Hippocampal formation (tissue), 2 donors: ENCODE measurements at regions not wholly inside any gene's neighbourhood (a gene's known extent, or its start where the extent isn't known, plus 50 kb on each side); places are given as distances from the start of the nearest gene placed in this dataset.
"Not testable (repeated sequence)": the region's sequence is repeated elsewhere in the genome, so short reads cannot be mapped to it uniquely, and the experiment has no call there.

Experiments
- DNase-seq, 2 donors: peaks; one replicate each; lab custom pipeline; 2025; lab: John Stamatoyannopoulos, UW

DNA sequence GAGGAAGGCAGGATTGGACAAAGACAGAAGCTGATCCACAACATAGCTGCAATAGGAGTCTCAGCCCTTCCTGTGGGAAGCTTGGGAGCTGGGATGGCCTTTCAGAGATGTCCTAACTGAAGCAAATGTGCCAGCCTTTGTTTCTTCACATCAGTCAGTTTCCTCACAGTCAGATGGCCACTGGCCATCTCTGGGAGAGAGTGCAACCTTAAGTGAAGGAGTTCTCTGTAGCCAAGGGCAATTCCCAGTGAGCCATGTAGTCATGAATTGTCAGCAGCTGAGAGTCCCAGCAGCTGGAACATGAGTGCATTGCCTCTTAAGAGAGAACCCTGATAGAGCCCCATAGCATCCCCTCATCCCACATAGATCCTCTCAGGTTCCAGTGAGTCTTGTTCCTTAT, 89.1 kb upstream of the LIFR start:
- no peak for DNase-seq

GRCh38 chr5:38648703-38649291, 92.4 kb upstream of the LIFR start:
- no peak for DNase-seq

DNA sequence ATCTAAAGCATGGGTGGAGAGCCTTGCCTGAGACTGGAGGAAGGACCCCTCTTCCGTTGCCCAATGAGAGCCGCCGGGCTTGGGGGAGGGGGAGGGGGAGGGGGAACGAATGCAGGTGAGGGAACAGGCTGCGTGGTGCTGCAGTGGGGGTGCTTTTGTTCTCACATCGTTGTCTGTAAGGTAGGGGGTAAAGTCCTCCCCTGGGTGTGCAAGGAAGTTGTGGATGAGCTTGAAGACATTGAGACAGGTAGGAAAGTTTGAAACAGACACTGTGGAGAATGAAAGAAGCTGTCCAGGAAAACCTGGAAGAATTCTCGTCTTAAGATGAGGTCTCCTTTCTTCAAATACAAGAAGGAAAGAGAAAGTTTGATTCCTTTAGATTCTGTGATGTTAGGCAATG, 94.1 kb upstream of the LIFR start:
- no peak for DNase-seq

DNA sequence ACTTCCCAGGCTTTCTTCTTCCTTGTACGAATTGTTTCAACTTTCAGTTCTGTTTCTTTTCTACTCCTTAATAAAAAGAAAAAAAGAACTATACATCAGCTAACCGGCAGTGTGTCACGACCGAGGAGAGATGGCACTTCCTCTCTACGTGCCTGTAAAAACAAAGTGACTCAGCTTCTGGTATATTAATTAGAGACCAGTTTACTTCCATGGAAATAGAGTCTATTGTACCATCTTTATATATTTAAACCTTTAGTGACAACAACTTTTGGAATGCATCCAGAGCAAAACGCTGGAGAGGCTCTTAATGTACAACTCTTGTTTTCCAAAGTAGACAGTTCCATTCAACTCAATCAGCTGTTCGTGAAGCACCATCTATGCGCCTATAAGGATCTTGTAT, 94.5 kb upstream of the LIFR start:
- DNase-seq, result no peak

- DNase-seq, result no peak
These were observed 95.4 kb upstream of the LIFR start for GRCh38 chr5:38651806-38652205.

GRCh38 chr5:38653389-38653788, 96.9 kb upstream of the LIFR start:
- no peak for DNase-seq

DNA sequence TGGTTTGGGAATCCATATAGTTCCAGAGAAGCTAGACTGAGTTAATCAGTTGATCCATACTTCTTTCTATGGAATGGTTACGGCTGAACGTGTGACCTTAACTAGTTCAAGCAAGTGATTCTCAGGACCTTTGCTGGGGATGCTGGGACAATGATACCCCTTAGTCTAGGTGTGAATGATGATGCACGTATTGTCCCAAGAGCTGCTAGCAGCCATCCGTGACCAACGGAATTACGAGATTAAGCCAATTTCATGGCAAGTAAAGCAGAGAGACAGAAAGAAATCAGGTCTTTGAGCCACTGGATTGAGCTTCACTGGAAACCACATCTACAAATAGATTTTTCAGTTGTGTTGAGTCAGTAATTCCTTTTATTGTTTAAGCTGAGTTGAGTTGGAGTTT, 99.2 kb upstream of the LIFR start:
- no peak for DNase-seq

GRCh38 chr5:38656568-38656967, 100.1 kb upstream of the LIFR start:
- no peak for DNase-seq

DNA sequence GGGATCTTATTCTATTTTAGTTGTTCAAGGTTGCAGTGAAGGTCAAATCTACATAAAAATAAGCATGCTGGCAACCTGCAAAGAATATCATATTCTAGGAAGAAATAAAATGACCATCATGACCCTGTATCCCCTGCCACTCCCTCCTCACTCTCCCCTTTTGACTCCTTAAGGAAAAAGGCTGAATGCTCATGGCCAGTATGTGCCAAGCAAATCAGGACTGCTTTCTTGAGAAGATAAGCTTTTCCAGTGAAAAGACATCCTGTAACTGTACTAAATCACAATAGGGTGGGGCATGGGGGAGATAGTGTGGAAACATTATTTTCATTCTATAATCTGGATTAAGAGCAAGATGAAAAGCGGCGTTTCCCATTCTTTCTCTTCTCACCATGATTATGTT, 100.6 kb upstream of the LIFR start:
- no peak for DNase-seq

GRCh38 chr5:38660194-38660668, 103.8 kb upstream of the LIFR start:
- DNase-seq, result no peak

GRCh38 chr5:38662090-38662489, 105.6 kb upstream of the LIFR start:
- DNase-seq, result no peak

GRCh38 chr5:38663249-38663648, 106.8 kb upstream of the LIFR start:
- DNase-seq, result no peak

GRCh38 chr5:38666668-38667498, 110.4 kb upstream of the LIFR start:
- DNase-seq, result no peak

DNA sequence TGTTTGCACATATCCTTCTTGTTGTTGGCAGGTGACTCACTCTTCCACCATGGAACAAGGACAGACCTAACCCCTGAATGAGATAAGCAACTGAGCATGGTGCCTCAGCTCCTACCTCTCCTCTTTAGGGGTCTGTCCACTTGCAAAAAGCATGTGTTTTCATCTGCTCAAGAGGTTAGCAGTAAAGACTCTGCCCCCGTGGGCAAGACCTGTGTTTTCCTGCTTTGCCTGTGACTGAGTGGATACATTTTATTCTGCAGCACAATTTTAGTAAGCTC, 111.0 kb upstream of the LIFR start:
- no peak for DNase-seq

GRCh38 chr5:38669361-38669880, 113.0 kb upstream of the LIFR start:
- DNase-seq, result no peak

DNA sequence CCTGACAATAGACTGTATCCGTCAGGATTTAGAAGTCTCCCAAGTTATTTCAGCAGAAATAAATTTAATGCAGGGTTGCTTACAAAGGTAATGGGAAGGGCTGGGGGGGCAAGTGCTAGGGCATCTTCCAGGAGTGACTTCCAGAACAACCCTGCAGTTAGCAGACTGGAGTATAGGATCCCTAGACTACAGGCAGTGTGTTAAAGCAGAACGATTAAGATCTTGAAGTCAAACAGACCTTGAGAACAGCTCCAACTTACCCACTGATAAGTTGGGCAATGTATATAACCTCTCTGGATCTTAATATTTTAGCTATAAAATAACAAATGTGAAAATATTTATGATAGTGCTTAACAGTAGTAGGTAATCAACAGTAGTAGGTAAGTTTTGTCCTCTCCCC, 113.6 kb upstream of the LIFR start:
- DNase-seq, result no peak

GRCh38 chr5:38670878-38671277, 114.4 kb upstream of the LIFR start:
- no peak for DNase-seq

DNA sequence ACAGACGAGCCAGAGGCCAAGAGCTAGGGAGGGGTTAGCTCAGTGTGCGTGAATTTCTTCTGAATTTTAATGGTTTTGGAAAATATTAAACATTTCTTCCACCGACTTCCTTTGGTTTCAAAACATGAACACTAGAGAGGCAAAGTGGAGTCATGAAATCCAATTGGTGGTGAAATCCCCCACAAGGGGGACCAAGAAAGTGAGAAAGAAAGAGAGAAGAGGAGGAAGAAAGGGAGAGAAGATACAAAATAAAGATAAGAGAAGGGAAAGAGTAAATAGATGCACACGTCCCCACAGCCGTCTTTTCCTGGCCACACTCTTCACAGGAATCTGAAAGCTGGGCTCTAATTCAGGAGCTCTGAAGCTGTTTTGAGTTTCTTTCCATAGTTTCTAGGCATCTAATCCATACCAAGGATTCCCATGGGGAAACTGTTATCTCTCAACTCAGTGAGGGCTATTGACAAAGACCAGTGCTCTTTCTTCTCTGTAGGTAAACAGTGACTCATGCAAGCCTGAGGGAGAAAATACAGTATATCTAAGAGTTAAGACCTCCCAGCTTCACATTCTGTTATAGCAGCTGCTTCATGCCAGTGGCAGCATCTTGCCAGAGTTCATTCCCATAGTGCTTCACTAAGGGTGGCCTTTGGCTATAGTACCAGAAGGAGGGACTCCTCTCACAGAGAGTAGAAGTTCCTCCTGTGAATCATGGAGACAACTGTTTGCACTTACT, 115.8 kb upstream of the LIFR start:
- DNase-seq, result no peak

- DNase-seq, result no peak
These were observed 117.2 kb upstream of the LIFR start for GRCh38 chr5:38673671-38674071.

GRCh38 chr5:38675443-38675842, 119.0 kb upstream of the LIFR start:
- DNase-seq, result no peak

GRCh38 chr5:38677636-38678035, 121.2 kb upstream of the LIFR start:
- DNase-seq, result peak in 1 of 2 donors; percentile 33

DNA sequence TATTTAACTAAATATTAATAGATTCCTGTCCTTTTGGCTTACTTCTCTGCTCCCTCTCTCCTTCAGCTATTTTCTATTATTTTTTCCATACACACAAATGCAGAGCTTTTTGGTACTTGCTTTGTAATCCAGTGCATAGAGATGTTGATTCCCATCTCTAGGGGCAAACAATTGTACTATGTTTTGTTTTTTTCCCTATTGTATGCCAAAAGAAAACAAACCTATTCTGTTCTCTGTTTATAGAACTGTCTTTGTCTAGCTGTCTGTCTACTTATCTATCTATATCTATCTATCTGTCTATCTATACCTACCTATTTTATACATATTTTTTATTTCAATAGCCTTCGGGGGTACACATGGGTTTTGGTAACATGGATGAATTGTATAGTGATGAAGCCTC, 121.6 kb upstream of the LIFR start:
- peak in 1 of 2 donors; percentile 76 for DNase-seq

DNA sequence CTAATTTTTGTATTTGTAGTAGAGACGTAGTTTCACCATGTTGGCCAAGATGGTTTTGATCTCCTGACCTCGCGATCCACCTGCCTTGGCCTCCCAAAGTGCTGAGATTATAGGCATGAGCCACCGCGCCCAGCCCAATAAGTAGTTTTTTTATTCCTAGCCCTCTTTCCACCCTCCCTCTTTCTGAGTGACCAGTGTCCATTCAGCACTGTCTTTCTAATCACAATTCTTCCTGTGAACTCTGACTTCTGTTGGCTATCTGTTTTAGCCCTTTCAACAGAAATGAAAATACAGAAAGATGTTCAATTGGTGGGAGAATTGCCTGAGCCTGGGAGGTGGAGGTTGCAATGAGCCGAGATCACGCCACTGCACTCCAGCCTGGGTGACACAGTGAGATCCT, 122.3 kb upstream of the LIFR start:
- DNase-seq, result not testable (repeated sequence)
